T follicular helper cell (primary cell): ENCODE measurements at regions not wholly inside any gene's neighbourhood (a gene's known extent, or its start where the extent isn't known, plus 50 kb on each side); places are given as distances from the start of the nearest gene placed in this dataset.
"Not testable (repeated sequence)": the region's sequence is repeated elsewhere in the genome, so short reads cannot be mapped to it uniquely, and the experiment has no call there.

Source experiments
- DNase-seq: peaks from one replicate; pipeline ENCODE4 v3.0.0-alpha.2; 2020; ENCODE audit warnings: low read depth

DNA sequence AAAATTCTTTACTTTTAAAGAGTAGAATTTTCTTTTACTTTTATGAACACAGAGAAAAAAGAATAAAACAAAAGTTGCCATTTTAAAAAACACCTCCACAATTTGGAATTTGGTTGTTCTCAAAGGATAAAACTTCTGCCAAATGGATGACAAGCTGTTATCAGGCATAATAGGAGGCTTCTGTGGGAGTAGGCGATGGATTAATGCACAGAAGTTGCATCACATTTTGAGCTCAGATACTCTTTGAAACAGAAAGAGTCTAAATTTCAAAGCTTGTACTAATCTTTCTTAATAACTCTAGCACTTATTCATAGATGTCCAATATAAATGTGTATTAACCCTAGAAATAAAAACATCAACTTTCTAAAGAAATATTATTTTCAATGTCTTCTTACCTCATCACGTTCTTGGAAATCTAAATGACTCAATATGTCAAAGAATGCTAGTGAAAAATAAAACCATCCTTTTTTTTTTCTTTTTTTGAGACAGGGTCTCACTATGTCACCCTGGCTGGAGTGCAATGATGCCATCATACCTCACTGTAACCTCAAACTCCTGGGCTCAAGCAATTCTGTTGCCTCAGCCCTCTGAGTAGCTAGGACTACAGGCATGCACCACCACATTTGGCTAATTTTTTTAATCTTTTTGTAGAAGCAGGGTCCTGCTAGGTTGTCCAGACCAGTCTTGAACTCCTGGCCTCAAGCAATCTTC, 112.8 kb upstream of the USP25 start:
- DNase-seq = no peak

DNA sequence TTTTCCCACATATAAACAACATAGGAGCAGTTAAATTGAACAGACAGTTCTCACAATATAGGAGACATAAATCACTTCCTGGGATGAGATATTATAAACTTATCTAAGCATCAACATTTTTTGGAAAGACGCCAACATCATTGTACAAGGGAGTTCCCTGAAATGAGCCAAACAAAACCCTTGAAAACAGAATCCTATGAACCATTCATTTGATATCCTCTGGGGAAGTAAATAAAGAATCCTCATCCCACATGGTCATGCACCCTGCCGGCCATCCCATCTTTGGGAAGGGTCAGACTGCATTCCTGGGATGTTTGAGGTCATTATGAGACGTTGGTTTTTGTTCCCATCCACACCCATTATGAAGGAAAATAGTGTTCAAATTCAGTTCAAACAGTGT, 111.8 kb upstream of the USP25 start:
- no peak for DNase-seq

DNA sequence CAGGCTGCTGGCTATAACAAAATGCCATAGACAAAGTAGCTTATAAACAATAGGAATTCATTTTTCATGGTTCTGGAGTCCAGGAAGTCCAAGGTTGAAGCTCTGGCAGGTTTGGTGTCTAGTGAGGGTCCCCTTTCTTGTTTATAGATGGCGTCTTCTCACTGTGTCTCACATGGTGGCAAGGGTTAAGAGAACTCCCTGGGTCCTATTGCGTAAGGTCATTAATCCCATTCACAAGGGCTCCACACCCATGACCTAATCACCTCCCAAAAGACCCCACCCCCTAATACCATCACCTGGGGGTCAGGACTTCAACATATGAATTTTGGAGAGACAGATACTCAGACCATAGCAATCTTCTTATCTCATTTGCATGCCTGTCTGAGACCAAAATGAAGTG, 108.9 kb upstream of the USP25 start:
- DNase-seq = no peak

DNA sequence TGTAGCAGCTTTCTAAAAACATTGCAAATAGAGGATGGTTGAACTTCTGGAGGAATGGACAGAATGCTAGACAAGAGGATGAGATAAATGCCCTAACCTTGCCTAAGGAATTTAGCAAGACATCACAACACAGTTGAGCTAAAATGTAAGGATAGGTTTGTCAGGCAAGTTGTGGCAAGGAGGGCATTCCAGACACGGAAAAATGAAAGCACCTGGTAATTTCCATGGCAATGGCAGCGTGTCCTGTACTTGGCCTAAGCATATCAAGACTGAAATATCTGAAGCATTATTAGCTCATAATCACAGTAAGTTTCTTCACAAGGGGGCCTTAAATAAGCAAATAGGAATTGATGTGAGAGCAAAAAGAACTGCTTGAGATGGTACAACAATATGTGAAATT, 105.1 kb upstream of the USP25 start:
- no peak for DNase-seq

DNA sequence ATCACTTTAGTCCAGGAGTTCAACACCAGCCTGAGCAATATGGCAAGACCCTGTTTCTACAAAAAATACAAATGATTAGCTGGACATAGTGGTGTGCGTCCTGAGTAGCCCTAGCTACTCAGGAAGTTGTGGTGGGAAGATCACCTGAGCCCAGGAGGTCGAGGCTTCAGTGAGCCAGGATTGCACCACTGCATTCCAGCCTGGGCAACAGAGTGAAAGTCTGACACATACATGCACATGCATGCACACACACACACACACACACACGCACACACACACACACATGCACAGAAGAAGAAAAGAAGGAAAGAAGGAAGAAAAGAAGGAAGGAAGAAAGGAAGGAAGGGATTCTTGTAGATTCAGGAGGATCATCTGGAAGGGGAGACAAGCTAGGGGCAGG, 104.4 kb upstream of the USP25 start:
- DNase-seq = no peak

DNA sequence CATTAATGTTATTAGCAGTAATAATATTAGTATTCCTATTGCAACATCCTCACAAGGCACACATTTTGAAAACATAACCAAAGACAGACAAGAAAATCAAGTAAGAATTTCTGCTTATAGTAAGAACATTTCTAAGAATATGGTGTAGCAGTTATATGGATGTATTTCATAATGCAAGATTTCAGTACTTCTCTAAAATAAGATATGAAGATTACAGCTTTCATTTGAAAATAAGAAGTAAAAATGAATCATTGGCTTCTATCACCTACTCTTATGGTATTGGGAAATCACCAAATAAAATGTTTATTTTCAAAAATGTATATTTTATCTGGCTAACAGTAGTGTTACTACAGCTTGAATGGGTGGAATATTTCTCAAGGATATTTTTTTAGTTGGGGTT, 103.8 kb upstream of the USP25 start:
- no peak for DNase-seq

DNA sequence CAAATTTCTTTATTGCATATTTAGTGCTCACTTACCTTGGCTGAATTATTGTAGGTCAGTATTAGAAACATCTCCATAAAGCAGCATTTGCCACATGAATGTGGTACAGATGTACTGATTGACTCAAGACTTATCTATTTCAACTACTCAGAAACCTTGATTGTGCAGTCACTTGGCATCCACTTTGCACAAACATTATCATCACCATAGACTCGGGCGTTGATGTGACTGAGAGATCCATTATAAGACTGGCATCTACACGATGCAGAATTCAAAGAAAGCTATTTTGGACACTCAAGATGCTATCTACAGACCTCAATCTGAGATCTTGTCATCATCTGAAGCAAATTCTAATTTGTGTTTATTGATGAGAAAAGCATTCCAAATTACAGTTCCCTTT, 102.8 kb upstream of the USP25 start:
- DNase-seq = no peak

DNA sequence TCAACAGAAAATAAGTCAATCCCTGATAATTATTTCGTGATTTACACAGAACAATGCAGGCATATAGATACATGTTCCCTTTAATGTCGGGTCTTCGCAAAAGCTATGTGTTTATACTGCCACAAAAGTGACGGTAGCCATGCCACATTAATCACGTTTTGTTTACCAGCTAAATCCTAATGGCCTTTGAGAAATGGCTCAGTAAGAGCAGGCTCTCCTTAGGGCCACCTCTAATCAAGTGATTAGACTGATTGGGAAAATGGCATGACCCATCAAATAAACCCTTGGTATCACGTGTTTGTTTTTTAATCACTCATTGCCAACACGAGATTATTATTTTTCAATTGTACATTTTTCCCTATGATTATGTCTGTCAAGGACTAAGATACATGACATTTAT, 102.0 kb upstream of the USP25 start:
- no peak for DNase-seq

DNA sequence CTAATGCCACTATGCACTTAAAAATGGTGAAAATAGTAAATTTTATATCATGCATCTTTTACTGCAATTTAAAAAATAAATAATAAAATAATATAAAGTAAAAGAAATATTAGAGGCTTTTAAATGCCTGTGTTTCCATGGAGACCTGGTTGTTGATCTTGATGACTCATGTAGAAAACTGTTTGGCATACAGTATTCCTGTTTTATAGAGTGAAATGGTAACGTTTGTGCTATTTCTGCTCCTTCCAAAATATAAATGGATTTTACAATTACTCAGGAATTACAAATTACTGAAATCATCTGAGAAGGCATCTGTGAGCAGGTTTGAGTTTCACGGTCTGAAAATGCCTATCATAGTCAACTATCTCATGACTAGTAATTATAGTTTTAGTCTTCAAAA, 98.4 kb upstream of the USP25 start:
- DNase-seq = no peak

DNA sequence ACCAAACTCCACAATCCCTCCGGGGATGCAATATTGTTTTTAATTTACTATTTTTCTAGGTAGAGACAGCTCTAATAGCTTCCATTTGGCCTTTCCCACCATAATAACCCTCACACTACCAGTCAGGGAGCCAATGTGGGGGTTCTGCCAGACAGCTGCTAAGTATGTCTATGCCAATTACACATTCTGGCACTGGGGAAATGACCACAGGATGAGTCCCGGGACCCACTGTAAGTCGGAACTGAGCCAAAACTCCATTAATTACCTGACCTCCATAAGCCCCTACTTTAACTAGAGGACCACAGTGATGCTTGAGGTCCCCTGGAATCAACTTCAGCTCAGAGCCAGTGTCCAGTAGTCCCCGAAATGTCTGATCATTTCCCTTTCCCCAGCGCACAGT, 95.2 kb upstream of the USP25 start:
- not testable (repeated sequence) for DNase-seq

DNA sequence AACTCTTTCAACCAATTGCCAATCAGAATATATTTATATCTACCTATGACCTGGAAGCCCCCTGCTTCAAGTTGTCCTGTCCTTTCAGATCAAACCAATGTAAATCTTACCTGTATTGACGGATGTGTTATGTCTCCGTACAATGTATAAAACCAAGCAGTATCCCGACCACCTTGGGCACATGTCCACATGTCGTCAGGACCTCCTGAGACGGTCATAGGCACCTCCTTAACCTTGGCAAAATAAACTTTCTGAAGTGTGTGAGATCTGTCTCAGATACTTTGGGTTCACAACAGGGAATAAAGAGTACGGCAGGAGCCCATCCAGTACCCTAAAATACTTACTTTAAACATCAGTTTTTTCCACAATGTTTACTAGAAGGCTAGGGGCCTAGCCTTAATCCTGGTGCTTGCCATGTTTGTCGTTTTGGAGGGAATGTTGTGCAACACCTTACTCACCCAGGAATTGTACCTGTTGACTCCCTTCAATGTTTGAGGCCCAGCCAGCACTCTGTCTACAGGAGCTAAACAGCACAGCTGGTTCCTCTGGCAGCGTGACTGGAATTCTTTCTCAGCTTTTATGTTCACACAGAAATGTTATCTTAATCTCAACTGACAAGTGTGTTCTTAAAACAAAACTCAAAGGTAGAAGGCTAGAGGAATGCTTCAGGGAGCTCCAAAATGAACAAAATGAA, 90.8 kb upstream of the USP25 start:
- DNase-seq = no peak

DNA sequence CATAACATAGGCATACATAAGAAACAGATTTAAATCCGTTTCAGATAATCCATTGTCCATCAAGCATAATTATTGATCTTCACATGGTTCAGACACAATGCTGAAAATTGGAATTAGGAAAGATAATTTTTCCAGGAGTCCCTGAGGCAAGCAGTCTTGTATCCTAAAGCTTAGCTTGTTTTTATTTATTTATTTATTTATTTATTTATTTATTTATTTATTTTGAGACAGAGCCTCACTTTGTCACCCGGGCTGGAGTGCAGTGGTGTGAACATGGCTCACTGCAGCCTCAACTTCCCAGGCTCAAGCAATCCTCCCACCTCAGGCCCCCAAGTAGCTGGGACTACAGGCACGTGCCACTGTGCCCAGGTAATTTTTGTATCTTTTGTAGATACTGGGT, 89.7 kb upstream of the USP25 start:
- not testable (repeated sequence) for DNase-seq

DNA sequence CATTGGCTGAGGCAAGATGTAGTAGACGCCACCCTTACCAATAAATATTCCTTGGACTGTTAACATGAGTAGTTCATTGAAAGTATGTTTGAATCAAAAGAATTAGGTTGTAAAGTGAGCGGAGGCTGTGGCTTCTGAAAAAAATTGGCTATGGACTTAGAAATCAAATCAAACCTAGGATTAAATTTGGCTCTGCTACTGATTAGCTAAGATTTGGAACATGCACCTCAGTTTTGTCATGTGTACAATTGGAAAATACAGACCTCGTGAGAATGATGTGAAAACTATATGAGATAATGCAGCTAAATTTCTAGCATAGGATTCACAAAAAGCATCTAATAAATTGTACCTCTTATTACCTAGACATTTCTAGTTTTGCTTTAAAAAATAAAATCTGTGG, 85.3 kb upstream of the USP25 start:
- no peak for DNase-seq

DNA sequence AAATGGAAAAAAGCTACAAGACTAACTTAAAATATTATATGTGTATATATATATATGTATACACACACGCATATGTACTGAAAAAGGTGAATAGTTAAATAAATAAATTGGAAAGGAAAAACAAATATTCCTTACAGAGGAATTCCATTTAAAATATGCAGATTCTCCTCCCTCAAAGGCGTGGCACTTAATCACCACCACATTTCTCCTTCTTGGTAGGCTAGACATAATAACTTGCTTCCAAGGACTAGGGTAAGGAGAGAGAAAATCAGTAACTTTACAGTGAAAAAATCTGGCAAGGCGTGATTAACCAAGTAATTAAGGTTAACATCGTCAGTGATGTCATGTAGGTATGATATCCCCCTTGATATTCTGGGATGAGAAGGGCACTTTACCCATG, 84.0 kb upstream of the USP25 start:
- no peak for DNase-seq

DNA sequence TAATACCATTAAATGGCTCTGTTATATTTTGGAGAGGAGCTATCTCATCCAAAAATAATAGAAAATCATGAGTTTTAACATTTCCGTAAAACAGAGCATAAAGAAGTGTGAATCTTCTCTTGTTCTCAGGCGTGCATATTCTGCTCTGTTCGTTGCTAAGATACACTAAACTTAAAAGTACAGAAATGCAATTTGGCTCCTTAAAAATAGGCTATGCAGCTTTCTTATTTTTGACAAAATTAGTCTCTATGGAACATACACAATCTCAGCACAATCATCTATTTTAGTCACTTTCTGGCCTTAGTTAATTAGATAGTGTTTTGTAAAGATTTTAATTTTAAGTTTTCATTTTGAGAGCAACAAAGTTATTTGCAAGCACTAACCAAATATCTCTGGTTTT, 79.0 kb upstream of the USP25 start:
- no peak for DNase-seq

DNA sequence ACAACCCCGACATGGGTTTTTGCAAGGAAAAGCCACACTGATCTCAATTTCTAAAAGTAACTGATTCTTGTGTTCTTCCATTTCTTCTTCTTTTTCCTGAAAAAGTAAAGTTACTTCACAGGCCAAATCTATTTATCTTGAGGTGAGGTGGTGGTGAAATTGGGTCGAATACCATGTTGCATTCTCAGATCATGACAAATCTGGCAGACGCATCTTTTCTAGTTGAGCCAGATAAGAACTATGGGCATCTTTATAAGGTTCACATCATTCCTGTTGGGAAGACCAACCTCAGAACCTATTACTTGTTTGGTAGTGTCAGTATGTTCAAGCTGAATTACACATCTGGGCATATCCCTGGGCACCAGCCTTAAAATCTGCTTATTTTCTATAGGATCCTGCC, 78.6 kb upstream of the USP25 start:
- no peak for DNase-seq

DNA sequence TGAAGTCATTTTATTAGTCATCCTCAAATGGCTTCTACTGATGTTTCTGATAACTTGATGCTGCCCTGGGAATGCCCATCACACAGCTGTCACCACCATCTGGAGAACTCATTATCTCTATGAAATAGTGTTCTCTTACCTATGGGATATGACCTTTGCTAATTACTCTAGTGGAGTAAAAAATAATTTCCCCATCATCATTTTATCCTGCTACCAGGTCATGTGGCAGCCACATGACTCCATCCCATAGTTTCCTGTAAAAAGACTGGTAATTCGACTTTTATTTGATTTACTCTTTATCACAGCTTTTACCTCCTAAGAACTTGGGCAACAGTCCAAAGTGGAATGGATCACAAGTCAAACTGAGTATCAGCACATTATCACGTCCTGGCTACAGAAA, 76.1 kb upstream of the USP25 start:
- DNase-seq = no peak

DNA sequence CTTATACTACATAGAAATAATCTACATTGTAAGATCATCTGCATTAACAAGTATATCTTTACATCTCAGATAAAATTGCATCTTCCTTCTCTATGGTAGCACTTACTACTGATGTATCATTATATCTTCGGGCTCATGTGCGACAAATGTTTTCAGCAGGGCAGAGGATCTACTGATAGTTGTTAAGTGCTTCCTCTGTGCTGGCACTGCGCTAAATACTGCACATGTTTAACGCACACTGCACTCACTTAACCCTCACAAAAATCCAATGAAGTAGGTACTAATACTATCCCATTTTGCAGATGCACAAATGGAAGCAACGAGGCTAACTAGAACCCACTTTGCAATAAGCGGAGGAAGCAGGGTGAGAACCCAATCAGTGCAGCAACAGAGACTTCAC, 75.6 kb upstream of the USP25 start:
- DNase-seq = no peak

DNA sequence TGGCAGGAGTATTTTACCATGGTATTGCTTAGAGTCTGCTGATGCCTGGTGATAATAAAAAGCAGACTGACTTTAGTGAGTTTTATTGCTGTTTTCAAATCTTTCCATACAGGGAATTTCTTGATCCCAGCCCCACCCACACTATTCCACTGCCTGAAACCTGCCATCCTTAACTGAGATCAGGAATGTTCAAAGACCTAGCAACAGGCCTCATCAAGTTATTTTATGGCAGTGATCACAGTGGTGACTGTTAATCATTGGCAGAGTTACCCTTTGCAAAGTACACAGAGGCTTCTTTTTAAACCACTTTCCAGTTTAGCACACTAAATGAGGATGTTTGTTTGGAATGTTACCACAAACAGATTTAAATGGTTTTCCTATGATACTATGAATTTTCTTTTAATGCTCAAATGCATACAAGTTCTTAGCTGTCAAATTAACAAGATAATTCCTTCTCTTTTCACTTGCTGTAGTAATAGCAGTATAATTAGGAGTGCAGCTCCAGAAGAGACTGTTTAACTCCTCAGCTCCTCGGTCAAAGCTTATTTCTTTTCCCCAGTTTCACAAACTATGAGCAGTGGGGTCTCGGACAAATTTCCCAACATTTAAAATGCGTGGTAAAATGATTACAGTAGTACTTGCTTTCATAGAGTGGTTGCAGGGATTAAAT, 69.9 kb upstream of the USP25 start:
- DNase-seq = no peak

DNA sequence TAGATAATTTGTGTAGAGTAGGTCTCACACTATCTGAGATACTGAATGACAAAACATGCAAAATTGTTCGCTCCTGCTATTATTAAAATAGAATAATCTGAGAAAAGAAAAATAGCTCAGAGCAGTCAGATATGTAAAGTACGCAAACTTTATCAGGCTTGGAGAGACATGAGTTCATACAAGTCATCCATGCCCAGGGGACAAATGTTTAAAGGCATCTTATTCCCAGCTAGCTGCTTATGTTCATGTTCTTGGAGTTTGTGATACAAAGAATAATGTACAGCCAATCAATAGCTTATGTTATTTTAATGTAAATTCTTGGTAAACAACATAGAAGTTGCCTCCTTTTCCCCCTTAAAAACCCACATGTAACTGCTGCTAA, 69.4 kb upstream of the USP25 start:
- no peak for DNase-seq

DNA sequence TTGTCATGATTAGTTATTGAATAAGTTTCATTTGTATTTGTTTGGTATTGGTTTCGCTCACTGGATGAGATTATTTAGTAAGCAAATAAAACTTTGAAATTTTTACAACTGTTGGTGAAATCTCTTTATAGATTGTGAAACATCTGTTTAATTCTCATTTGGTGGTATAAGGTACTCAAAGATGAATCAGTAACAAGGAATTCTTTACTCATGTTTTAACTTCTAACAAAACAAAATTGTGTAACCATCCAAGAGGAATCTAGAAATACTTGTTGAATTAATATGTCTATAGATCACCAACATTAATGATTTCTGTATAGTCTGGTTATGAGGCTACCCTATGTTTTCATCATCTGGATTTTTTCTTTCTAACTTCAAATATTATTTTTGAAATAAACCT, 62.8 kb upstream of the USP25 start:
- DNase-seq = no peak

DNA sequence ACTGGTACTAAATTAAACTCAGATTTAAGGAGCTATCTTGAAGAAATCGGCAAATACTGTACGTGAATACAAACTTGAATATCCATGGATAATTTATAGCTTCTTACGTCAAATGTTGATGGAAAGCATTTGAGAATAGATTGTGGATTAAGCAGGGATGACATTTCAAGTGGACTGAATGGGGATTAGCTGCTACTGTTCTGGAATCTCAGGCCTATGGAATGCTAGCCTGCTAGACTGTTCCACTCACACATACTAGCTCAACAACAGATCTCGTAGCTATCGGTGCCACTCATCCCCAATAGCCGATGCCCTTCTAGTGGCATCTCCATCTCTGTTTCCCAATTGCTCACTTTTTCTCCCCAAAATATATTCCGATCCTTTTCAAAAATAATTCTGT, 62.0 kb upstream of the USP25 start:
- DNase-seq = no peak

DNA sequence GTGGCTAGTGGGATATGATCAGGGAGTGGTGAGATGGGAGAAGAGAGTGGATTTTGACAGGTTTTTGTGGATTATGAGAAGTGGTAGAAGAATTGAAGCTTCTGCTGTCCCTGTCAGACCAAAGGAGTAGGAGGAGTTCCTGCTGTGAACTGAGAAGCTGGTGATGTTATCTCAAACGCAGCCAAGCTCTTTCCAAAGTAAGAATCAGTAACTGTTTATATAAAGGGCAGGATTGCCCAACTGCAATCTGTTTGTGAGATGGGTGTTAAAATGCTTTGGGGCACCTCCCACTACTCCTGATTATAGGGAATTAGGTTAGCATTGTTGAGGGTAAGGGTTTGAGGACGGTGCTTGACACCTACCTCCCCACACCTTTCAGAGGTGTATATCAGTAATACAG, 60.5 kb upstream of the USP25 start:
- DNase-seq = no peak

DNA sequence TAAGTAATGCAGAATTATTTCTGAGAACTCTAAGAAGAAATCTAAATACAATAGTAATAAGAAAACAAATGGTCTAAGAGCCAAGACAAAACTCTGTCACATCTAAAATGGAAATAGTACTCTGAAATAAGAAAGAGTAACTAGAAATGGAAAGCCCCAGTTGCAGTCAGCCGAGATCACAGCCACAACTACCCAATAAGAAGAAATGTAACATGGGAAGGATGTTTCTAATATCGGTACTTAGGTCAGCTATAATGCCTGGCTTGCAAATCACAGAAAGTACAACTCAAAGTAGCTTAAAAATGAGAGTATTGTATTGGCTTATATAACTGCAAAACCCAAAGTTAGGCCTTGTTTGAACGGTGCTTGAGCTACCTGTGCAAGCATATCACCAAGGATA, 58.6 kb upstream of the USP25 start:
- no peak for DNase-seq
